HUES6 (cell line): ENCODE measurements at regions not wholly inside any gene's neighbourhood (a gene's known extent, or its start where the extent isn't known, plus 50 kb on each side); places are given as distances from the start of the nearest gene placed in this dataset.
A peak's percentile ranks its signal among the peaks of the same experiment; 100 is the strongest.

Experiments used
- H3K27ac ChIP-seq: 2 replicates; pipeline ENCODE4 v1.7.0; 2013; ENCODE audit warnings: low read depth, mild to moderate bottlenecking, low read length, inconsistent platforms
- H3K27me3 ChIP-seq: 2 replicates; pipeline ENCODE4 v1.6.1; 2013; ENCODE audit warnings: low read length; ENCODE audit not compliant: control insufficient read depth, insufficient read depth
- H3K36me3 ChIP-seq: 2 replicates; pipeline ENCODE4 v1.6.1; 2013; ENCODE audit warnings: low read length; ENCODE audit not compliant: control insufficient read depth, insufficient read depth
- H3K4me1 ChIP-seq: 2 replicates; pipeline ENCODE4 v1.6.1; 2013; ENCODE audit warnings: low read length; ENCODE audit not compliant: control insufficient read depth, insufficient read depth
- H3K4me3 ChIP-seq: 2 replicates; pipeline ENCODE4 v1.5.1; 2013; ENCODE audit warnings: low read depth, low read length
- H3K9ac ChIP-seq: one replicate; pipeline ENCODE4 v1.6.1; 2013; ENCODE audit warnings: mild to moderate bottlenecking, low read length
- H3K9me3 ChIP-seq: 2 replicates; pipeline ENCODE4 v1.6.1; 2013; ENCODE audit warnings: low read depth, low read length; ENCODE audit not compliant: control insufficient read depth, insufficient read depth

DNA sequence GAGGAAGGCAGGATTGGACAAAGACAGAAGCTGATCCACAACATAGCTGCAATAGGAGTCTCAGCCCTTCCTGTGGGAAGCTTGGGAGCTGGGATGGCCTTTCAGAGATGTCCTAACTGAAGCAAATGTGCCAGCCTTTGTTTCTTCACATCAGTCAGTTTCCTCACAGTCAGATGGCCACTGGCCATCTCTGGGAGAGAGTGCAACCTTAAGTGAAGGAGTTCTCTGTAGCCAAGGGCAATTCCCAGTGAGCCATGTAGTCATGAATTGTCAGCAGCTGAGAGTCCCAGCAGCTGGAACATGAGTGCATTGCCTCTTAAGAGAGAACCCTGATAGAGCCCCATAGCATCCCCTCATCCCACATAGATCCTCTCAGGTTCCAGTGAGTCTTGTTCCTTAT, 89.1 kb upstream of the LIFR start:
- no peaks in the 10 kb centered on the region for H3K36me3 ChIP-seq
- H3K4me1 ChIP-seq = peaks cover under 1% of the 10 kb centered on the region; the same call in 1 of the 2 replicates
- no peaks in the 10 kb centered on the region for H3K9me3 ChIP-seq
- H3K9ac ChIP-seq = no peak overlapping the region
- H3K27me3 ChIP-seq = no peaks in the 10 kb centered on the region
- no peak overlapping the region for H3K27ac ChIP-seq
- H3K4me3 ChIP-seq = no peak overlapping the region

GRCh38 chr5:38648703-38649291, 92.4 kb upstream of the LIFR start:
- no peaks in the 10 kb centered on the region for H3K27me3 ChIP-seq

DNA sequence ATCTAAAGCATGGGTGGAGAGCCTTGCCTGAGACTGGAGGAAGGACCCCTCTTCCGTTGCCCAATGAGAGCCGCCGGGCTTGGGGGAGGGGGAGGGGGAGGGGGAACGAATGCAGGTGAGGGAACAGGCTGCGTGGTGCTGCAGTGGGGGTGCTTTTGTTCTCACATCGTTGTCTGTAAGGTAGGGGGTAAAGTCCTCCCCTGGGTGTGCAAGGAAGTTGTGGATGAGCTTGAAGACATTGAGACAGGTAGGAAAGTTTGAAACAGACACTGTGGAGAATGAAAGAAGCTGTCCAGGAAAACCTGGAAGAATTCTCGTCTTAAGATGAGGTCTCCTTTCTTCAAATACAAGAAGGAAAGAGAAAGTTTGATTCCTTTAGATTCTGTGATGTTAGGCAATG, 94.1 kb upstream of the LIFR start:
- Histone ChIP-seq H3K27me3 (no peaks in the 10 kb centered on the region), H3K4me1 (peaks cover 7% of the 10 kb centered on the region), H3K27ac (no peak overlapping the region), H3K9ac (no peak overlapping the region), H3K9me3 (no peaks in the 10 kb centered on the region), H3K4me3 (no peak overlapping the region), H3K36me3 (no peaks in the 10 kb centered on the region)

More at GRCh38 chr5:38648703-38649291, 92.4 kb upstream of the LIFR start:
- Histone ChIP-seq H3K9ac (no peak overlapping the region), H3K36me3 (no peaks in the 10 kb centered on the region), H3K9me3 (no peaks in the 10 kb centered on the region), H3K4me3 (no peak overlapping the region), H3K27ac (no peak overlapping the region), H3K4me1 (peaks cover 4% of the 10 kb centered on the region; the same call in 1 of the 2 replicates)

DNA sequence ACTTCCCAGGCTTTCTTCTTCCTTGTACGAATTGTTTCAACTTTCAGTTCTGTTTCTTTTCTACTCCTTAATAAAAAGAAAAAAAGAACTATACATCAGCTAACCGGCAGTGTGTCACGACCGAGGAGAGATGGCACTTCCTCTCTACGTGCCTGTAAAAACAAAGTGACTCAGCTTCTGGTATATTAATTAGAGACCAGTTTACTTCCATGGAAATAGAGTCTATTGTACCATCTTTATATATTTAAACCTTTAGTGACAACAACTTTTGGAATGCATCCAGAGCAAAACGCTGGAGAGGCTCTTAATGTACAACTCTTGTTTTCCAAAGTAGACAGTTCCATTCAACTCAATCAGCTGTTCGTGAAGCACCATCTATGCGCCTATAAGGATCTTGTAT, 94.5 kb upstream of the LIFR start:
- Histone ChIP-seq H3K4me1 (peaks cover 7% of the 10 kb centered on the region), H3K36me3 (no peaks in the 10 kb centered on the region), H3K9ac (no peak overlapping the region), H3K27ac (no peak overlapping the region), H3K9me3 (no peaks in the 10 kb centered on the region), H3K27me3 (no peaks in the 10 kb centered on the region), H3K4me3 (no peak overlapping the region)

DNA sequence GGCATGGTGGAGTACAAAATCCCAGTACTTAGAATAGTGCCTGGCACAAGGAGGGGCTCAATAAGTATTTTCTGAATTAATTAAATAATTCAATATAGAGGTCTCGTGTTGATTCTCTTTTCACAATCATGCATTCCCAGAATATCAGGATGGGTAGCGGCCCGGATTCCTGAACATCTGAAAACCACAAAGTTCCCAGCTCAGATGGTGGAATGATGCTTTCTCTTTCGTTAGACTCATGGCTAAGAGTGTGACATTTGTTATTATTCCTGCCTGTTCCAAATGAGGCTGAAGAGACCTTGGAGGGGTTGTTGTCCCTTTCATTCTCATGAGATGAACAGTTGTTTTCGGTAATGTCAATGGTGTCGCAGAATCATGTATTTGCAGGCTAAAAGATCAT, 95.4 kb upstream of the LIFR start:
- H3K4me1 ChIP-seq = peaks cover 7% of the 10 kb centered on the region
- no peak overlapping the region for H3K4me3 ChIP-seq
- H3K9ac ChIP-seq = no peak overlapping the region
- H3K36me3 ChIP-seq = no peaks in the 10 kb centered on the region
- no peaks in the 10 kb centered on the region for H3K27me3 ChIP-seq
- H3K9me3 ChIP-seq = no peaks in the 10 kb centered on the region
- no peak overlapping the region for H3K27ac ChIP-seq

GRCh38 chr5:38653389-38653788, 96.9 kb upstream of the LIFR start:
- H3K9me3 ChIP-seq = no peaks in the 10 kb centered on the region
- H3K4me1 ChIP-seq = peaks cover 7% of the 10 kb centered on the region
- no peaks in the 10 kb centered on the region for H3K36me3 ChIP-seq
- H3K27ac ChIP-seq = no peak overlapping the region
- H3K9ac ChIP-seq = no peak overlapping the region
- H3K4me3 ChIP-seq = no peak overlapping the region
- no peaks in the 10 kb centered on the region for H3K27me3 ChIP-seq

- H3K36me3 ChIP-seq = no peaks in the 10 kb centered on the region
- H3K9ac ChIP-seq = no peak overlapping the region
- H3K9me3 ChIP-seq = no peaks in the 10 kb centered on the region
- H3K4me1 ChIP-seq = peaks cover 7% of the 10 kb centered on the region
- H3K27me3 ChIP-seq = no peaks in the 10 kb centered on the region
- no peak overlapping the region for H3K4me3 ChIP-seq
- no peak overlapping the region for H3K27ac ChIP-seq
These were observed 99.2 kb upstream of the LIFR start for GRCh38 chr5:38655691-38656090.

- no peaks in the 10 kb centered on the region for H3K27me3 ChIP-seq
- no peaks in the 10 kb centered on the region for H3K36me3 ChIP-seq
- H3K9ac ChIP-seq = no peak overlapping the region
- no peak overlapping the region for H3K4me3 ChIP-seq
- H3K9me3 ChIP-seq = no peaks in the 10 kb centered on the region
- H3K4me1 ChIP-seq = peaks cover 11% of the 10 kb centered on the region
- H3K27ac ChIP-seq = no peak overlapping the region
These were observed 100.1 kb upstream of the LIFR start for GRCh38 chr5:38656568-38656967.

- H3K27me3 ChIP-seq = no peaks in the 10 kb centered on the region
- peaks cover 15% of the 10 kb centered on the region for H3K4me1 ChIP-seq
- H3K27ac ChIP-seq = no peak overlapping the region
- H3K4me3 ChIP-seq = no peak overlapping the region
- H3K9ac ChIP-seq = no peak overlapping the region
- no peaks in the 10 kb centered on the region for H3K36me3 ChIP-seq
- no peaks in the 10 kb centered on the region for H3K9me3 ChIP-seq
These were observed 100.6 kb upstream of the LIFR start for GRCh38 chr5:38657020-38657419.

DNA sequence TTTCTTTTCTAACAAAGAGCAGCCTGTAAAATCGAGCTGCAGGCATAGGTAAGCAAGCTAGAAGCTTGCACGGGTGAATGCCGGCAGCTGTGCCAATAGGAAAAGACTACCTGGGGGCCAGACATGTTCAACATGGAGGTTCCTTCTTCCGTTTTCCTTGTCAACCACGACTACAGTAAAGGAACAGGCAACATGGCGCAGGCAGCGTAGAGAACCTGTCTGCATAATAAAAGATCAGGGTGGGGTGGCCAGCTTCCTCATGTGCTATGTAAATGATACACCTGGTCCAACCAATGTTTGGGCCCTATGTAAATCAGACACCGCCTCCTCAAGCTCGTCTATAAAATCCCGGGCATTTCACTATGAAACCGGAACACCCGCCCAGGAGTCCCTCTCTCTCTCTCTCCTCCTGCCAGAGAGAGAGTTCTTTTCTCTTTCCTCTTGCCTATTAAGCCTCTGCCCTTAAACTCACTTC, 103.8 kb upstream of the LIFR start:
- no peaks in the 10 kb centered on the region for H3K9me3 ChIP-seq
- H3K27me3 ChIP-seq = no peaks in the 10 kb centered on the region
- peaks cover 12% of the 10 kb centered on the region; the same call in 1 of the 2 replicates for H3K4me1 ChIP-seq
- peak overlapping the region; percentile 40 for H3K4me3 ChIP-seq
- H3K27ac ChIP-seq = peak overlapping the region; percentile 79
- H3K36me3 ChIP-seq = no peaks in the 10 kb centered on the region
- H3K9ac ChIP-seq = peak overlapping the region; percentile 71

DNA sequence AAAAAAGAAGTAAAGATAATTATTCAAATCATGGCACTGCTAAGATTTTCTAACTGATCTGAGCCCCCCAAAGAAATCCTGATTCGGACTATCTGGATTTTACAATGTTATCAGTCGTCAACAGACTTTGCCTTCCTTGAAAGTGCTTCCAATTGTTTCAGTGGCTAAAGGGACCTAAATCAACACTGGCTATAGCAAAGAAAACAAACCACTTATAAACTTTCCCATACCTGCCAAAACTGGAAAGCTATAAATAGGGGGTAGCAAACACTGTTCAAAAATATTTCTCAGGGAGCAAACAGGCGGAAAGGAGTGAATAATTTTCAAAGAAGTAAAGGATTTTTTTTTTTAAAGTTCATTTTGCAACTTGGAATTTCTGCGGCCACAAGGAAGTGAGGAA, 105.6 kb upstream of the LIFR start:
- H3K9me3 ChIP-seq = no peaks in the 10 kb centered on the region
- H3K27me3 ChIP-seq = no peaks in the 10 kb centered on the region
- H3K36me3 ChIP-seq = no peaks in the 10 kb centered on the region
- no peak overlapping the region for H3K9ac ChIP-seq
- peaks cover 12% of the 10 kb centered on the region; the same call in 1 of the 2 replicates for H3K4me1 ChIP-seq
- no peak overlapping the region for H3K4me3 ChIP-seq
- no peak overlapping the region for H3K27ac ChIP-seq
